Testis (tissue), 2 donors: ENCODE measurements at regions not wholly inside any gene's neighbourhood (a gene's known extent, or its start where the extent isn't known, plus 50 kb on each side); places are given as distances from the start of the nearest gene placed in this dataset.
"Not testable (repeated sequence)": the region's sequence is repeated elsewhere in the genome, so short reads cannot be mapped to it uniquely, and the experiment has no call there.

Source experiments
- DNase-seq: peaks from one replicate; pipeline ENCODE4 v3.0.0-alpha.2; 2019
- H3K27ac ChIP-seq, 2 donors: fragments of 200-600 bp; sonication (generic); one replicate each; pipeline ENCODE4 v1.5.1; 2019
- H3K27me3 ChIP-seq: fragments of 200-600 bp; sonication (generic); one replicate; pipeline ENCODE4 v1.5.1; 2019
- H3K36me3 ChIP-seq: fragments of 200-600 bp; sonication (generic); one replicate; pipeline ENCODE4 v1.5.1; 2017; ENCODE audit warnings: low read depth; ENCODE audit errors: missing control alignments
- H3K4me1 ChIP-seq: fragments of 200-600 bp; sonication (generic); one replicate; pipeline ENCODE4 v1.5.1; 2019
- H3K4me3 ChIP-seq, 2 donors: fragments of 200-600 bp; sonication (generic); one replicate each; pipeline ENCODE4 v1.5.1; 2017 to 2019
- H3K9me3 ChIP-seq: fragments of 200-600 bp; sonication (generic); one replicate; pipeline ENCODE4 v1.5.1; 2017
- POLR2A ChIP-seq: fragments of 450-650 bp; IDR thresholded peaks from one replicate; pipeline ENCODE4 v1.6.1; 2017; ENCODE audit warnings: antibody characterized with exemption, mild to moderate bottlenecking, moderate library complexity
- WGBS, 2 donors: methylation state at CpG; one replicate each; pipeline ENCODE4 v1.1.5; 2018; 5-methylcytosine and 5-hydroxymethylcytosine counted together
- intact Hi-C: fragments of 100-400 bp; cut with DNase I; formaldehyde crosslinking; loops from one replicate; pipeline ENCODE4 v1.15.1; 2023; ENCODE audit warnings: low total_unique reads
- TF ChIP-seq, protein P1 (sequence below), 3 experiments: fragments of 450-650 bp in 2 of 3; fragments of 200-600 bp in 1 of 3; sonication (generic) in 1 of 3; IDR thresholded peaks; one replicate each; pipeline ENCODE4 v1.5.1; 2016 to 2019; ENCODE audit warnings: antibody characterized with exemption in 3 of 3, mild to moderate bottlenecking in 2 of 3, moderate library complexity in 1 of 3

DNA sequence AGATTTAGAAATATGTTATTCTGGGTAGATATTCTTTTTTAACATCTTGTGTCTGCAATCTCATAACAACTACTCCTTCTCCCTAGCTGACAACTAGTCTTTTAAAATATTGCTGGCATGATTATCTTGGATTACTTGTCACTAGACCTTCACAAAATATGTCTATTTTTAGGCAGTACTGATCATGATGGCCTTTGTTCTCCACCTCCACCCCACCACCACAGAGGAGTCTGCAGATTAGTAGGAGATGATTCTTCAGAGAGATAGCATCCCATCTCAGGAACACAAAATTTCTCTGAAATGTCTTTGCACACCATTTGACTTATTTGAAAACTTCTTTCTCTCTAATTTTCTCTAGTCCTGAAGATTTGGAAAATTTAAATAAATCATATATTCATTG is 338.1 kb upstream of the SPHKAP start:
- Histone ChIP-seq H3K4me1 (no peaks in the 10 kb centered on the region), H3K27me3 (no peaks in the 10 kb centered on the region), H3K36me3 (no peaks in the 10 kb centered on the region), H3K27ac (no peak overlapping the region), H3K9me3 (no peaks in the 10 kb centered on the region), H3K4me3 (no peak overlapping the region)
- TF ChIP-seq POLR2A: no peak
- TF ChIP-seq, protein P1, sequence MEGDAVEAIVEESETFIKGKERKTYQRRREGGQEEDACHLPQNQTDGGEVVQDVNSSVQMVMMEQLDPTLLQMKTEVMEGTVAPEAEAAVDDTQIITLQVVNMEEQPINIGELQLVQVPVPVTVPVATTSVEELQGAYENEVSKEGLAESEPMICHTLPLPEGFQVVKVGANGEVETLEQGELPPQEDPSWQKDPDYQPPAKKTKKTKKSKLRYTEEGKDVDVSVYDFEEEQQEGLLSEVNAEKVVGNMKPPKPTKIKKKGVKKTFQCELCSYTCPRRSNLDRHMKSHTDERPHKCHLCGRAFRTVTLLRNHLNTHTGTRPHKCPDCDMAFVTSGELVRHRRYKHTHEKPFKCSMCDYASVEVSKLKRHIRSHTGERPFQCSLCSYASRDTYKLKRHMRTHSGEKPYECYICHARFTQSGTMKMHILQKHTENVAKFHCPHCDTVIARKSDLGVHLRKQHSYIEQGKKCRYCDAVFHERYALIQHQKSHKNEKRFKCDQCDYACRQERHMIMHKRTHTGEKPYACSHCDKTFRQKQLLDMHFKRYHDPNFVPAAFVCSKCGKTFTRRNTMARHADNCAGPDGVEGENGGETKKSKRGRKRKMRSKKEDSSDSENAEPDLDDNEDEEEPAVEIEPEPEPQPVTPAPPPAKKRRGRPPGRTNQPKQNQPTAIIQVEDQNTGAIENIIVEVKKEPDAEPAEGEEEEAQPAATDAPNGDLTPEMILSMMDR (IDR thresholded peaks at IDR 0.05): no peak
- intact Hi-C loops: no loop called here
- DNase-seq: no peak

DNA sequence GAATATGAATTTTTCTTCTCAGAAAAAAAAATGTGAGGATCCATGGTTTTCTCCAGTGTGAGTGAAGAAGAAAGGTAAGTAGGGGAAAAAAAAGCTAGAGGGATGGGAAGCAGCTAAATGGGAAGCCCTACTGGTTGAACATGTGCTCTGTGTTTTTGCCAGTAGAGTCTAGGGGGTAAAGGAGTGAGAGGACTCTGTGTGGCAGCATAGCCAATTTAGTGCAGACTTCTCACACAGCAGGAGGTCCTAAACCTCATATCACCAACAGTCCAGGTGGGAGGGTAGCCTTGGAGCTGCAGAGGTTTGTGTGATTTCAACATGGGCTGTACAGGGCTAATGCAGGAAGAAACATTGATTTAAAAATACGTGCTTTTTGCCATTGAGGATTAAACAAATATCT is 334.5 kb upstream of the SPHKAP start:
- TF ChIP-seq POLR2A: no peak
- TF ChIP-seq, protein P1 (IDR thresholded peaks at IDR 0.05): no peak
- no peak overlapping the region for H3K27ac ChIP-seq
- no peak for DNase-seq
- WGBS, 2 donors: 81% methylated on average over 1 of the region's 1 CpG
- no peaks in the 10 kb centered on the region for H3K36me3 ChIP-seq
- no peak overlapping the region for H3K4me3 ChIP-seq
- no peaks in the 10 kb centered on the region for H3K9me3 ChIP-seq
- no peaks in the 10 kb centered on the region for H3K27me3 ChIP-seq
- no peaks in the 10 kb centered on the region for H3K4me1 ChIP-seq
- intact Hi-C loops: no loop called here

DNA sequence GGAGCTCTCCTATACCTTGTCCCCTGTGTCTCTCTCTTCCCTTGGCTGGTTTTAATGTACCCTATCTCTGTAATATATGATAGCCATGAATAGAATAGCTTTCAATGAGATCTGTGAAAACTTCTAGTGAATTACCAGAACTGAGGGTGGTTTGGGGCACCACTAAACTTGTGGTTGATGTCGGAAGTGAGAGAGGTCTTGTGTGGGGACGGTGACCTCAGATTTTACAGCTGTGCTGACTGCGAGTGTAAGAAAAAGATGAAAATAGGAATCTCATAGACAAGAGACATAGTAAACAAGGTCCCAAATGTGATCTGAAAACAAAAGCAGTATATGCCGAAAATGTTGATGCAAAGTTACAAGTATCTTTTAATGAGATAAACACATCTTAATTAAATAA is 332.0 kb upstream of the SPHKAP start:
- H3K4me3 ChIP-seq, intact Hi-C loops, H3K36me3 ChIP-seq, H3K9me3 ChIP-seq, H3K27me3 ChIP-seq, H3K27ac ChIP-seq, DNase-seq, H3K4me1 ChIP-seq: not testable (repeated sequence)
- 89 to 91% methylated on average over 4 of the region's 4 CpGs for WGBS, 2 donors

DNA sequence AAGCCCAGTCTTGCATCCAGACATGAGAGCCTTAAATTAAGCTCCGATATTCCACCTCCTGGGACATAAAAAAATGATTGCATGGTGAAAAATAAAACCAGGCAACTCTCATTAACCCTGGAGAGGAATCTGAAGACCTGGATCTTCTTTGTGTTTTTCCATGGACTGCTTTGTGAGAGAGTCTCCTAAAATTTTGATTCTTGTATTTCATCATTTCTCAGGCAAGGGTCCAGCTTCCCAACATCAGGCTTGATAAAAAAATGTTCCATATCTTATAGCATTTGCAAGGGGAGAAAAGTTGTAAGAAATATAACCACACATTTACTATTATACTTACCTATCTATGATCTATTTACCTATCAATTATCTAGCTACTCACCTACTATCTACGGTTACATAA is 327.5 kb upstream of the SPHKAP start:
- WGBS, 2 donors: 57 to 76% methylated on average over 2 of the region's 2 CpGs
- intact Hi-C loops: no loop called here

DNA sequence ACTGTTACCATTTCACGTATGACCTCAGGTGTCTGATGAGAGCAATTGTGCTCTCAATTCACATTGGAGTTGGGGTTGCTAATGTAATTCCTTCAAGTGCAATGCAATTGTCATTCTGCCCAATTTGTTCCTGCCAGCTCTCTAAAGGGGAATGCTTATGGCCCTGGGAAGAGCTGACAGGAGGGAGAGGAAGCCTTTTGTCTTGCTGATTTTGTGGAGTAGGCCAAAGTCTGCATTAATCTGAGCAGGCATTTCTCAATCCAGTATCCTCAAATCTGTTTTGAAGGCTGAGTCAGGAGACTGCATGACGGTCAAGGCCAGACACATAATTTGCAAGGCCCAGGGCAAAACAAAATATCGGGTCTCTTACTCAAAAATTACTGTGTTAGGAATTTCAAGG is 326.4 kb upstream of the SPHKAP start:
- H3K36me3 ChIP-seq: no peaks in the 10 kb centered on the region
- H3K27me3 ChIP-seq: no peaks in the 10 kb centered on the region
- no peaks in the 10 kb centered on the region for H3K9me3 ChIP-seq
- WGBS, 2 donors: 31 to 53% methylated on average over 3 of the region's 3 CpGs
- H3K4me1 ChIP-seq: peaks cover 8% of the 10 kb centered on the region
- no peak overlapping the region for H3K27ac ChIP-seq
- TF ChIP-seq, protein P1 (IDR thresholded peaks at IDR 0.05): no peak
- no peak for TF ChIP-seq POLR2A
- no peak overlapping the region for H3K4me3 ChIP-seq
- DNase-seq: no peak
- intact Hi-C loops: no loop called here

More for the DNA sequence above, 327.5 kb upstream of the SPHKAP start:
- no peaks in the 10 kb centered on the region for H3K36me3 ChIP-seq
- no peak for DNase-seq
- peaks cover 8% of the 10 kb centered on the region for H3K4me1 ChIP-seq
- no peak overlapping the region for H3K27ac ChIP-seq
- H3K9me3 ChIP-seq: no peaks in the 10 kb centered on the region
- no peak overlapping the region for H3K4me3 ChIP-seq
- no peaks in the 10 kb centered on the region for H3K27me3 ChIP-seq
- TF ChIP-seq, protein P1 (IDR thresholded peaks at IDR 0.05): no peak
- no peak for TF ChIP-seq POLR2A
